ENCODE measurements at regions not wholly inside any gene's neighbourhood (a gene's known extent, or its start where the extent isn't known, plus 50 kb on each side); places are given as distances from the start of the nearest gene placed in this dataset.

- no peak for DNase-seq
- H3K27me3 ChIP-seq (replicated peaks), result no peaks in the 10 kb centered on the region
- H3K36me3 ChIP-seq (replicated peaks), result no peaks in the 10 kb centered on the region
- no peak overlapping the region for H3K27ac ChIP-seq
- H3K4me3 ChIP-seq (ENCODE audit: low read depth, low read length), result no peak overlapping the region
- TF ChIP-seq CTCF (IDR thresholded peaks at IDR 0.05; ENCODE audit: low read depth, low read length, missing control alignments), result no peak
- in situ Hi-C loops (cut with HindIII; ENCODE audit: low pct_ligation_motif_present, low sequenced_read_pairs), result no loop called here
Observed at GRCh38 chr15:96524676-96525417, 194.3 kb downstream of the NR2F2 start.

GRCh38 chr15:96535148-96535547, 204.6 kb downstream of the NR2F2 start:
- in situ Hi-C loops (cut with HindIII; ENCODE audit: low pct_ligation_motif_present, low sequenced_read_pairs), result no loop called here
- DNase-seq, result no peak
- TF ChIP-seq CTCF (IDR thresholded peaks at IDR 0.05; ENCODE audit: low read depth, low read length, missing control alignments), result no peak
- no peak overlapping the region for H3K4me3 ChIP-seq (ENCODE audit: low read depth, low read length)
- H3K27ac ChIP-seq, result no peak overlapping the region
- H3K27me3 ChIP-seq (replicated peaks), result no peaks in the 10 kb centered on the region
- H3K36me3 ChIP-seq (replicated peaks), result no peaks in the 10 kb centered on the region

- no peak for DNase-seq
- H3K27ac ChIP-seq, result no peak overlapping the region
- in situ Hi-C loops (cut with HindIII; ENCODE audit: low pct_ligation_motif_present, low sequenced_read_pairs), result no loop called here
Observed at GRCh38 chr15:96538491-96538890, 208.0 kb downstream of the NR2F2 start.

DNA sequence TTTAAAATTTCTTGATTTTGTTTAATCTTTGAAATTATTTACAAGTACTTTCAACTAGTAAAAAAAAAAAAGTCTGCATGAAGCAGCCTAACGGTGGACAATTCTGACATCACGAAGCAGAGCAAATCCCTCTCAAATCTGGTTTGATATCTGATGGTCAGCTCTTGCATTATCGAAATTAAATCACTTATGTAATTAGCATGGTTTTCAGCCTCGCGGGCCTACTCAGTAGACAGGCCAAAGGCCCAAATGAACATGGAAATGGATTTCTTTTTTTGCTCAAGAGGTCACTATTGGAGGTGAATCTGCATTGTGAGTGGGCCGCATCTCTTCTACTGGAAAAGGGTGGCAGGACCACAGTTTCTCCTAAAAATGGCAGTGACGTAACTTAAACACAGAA, 209.8 kb downstream of the NR2F2 start:
- H3K4me3 ChIP-seq (ENCODE audit: low read depth, low read length), result no peak overlapping the region
- no peaks in the 10 kb centered on the region for H3K36me3 ChIP-seq (replicated peaks)
- in situ Hi-C loops (cut with HindIII; ENCODE audit: low pct_ligation_motif_present, low sequenced_read_pairs), result no loop called here
- DNase-seq, result no peak
- no peak for TF ChIP-seq CTCF (IDR thresholded peaks at IDR 0.05; ENCODE audit: low read depth, low read length, missing control alignments)
- no peak overlapping the region for H3K27ac ChIP-seq
- H3K27me3 ChIP-seq (replicated peaks), result no peaks in the 10 kb centered on the region

More at GRCh38 chr15:96538491-96538890, 208.0 kb downstream of the NR2F2 start:
- Histone ChIP-seq H3K36me3 (replicated peaks) (no peaks in the 10 kb centered on the region), H3K4me3 (ENCODE audit: low read depth, low read length) (no peak overlapping the region), H3K27me3 (replicated peaks) (no peaks in the 10 kb centered on the region)
- no peak for TF ChIP-seq CTCF (IDR thresholded peaks at IDR 0.05; ENCODE audit: low read depth, low read length, missing control alignments)

- DNase-seq, result no peak
- Histone ChIP-seq H3K36me3 (replicated peaks) (no peaks in the 10 kb centered on the region), H3K4me3 (ENCODE audit: low read depth, low read length) (no peak overlapping the region), H3K27ac (no peak overlapping the region), H3K27me3 (replicated peaks) (no peaks in the 10 kb centered on the region)
- TF ChIP-seq CTCF (IDR thresholded peaks at IDR 0.05; ENCODE audit: low read depth, low read length, missing control alignments), result no peak
- in situ Hi-C loops (cut with HindIII; ENCODE audit: low pct_ligation_motif_present, low sequenced_read_pairs), result no loop called here
Observed at GRCh38 chr15:96542130-96542770, 211.8 kb downstream of the NR2F2 start.

Measured in brain microvascular endothelial cell (primary cell).